Ishikawa (cell line): ENCODE measurements at regions not wholly inside any gene's neighbourhood (a gene's known extent, or its start where the extent isn't known, plus 50 kb on each side); places are given as distances from the start of the nearest gene placed in this dataset.

Source experiments
- CREB1 ChIP-seq: IDR thresholded peaks from 2 replicates; pipeline ENCODE4 v1.6.1; 2012; ENCODE audit warnings: low read depth
- EGR1 ChIP-seq: IDR thresholded peaks from 2 replicates; pipeline ENCODE4 v1.6.1; 2012
- NFIC ChIP-seq: IDR thresholded peaks from 2 replicates; pipeline ENCODE4 v1.6.1; 2012
- RAD21 ChIP-seq: IDR thresholded peaks from 2 replicates; pipeline ENCODE4 v1.6.1; 2012; ENCODE audit warnings: low read depth
- REST ChIP-seq: IDR thresholded peaks from 2 replicates; pipeline ENCODE4 v1.6.1; 2012; ENCODE audit warnings: low read depth, mild to moderate bottlenecking
- TAF1 ChIP-seq: IDR thresholded peaks from 2 replicates; pipeline ENCODE4 v1.6.1; 2012; ENCODE audit warnings: low read depth, mild to moderate bottlenecking
- TCF12 ChIP-seq: IDR thresholded peaks from 2 replicates; pipeline ENCODE4 v1.6.1; 2012; ENCODE audit warnings: low read depth

DNA sequence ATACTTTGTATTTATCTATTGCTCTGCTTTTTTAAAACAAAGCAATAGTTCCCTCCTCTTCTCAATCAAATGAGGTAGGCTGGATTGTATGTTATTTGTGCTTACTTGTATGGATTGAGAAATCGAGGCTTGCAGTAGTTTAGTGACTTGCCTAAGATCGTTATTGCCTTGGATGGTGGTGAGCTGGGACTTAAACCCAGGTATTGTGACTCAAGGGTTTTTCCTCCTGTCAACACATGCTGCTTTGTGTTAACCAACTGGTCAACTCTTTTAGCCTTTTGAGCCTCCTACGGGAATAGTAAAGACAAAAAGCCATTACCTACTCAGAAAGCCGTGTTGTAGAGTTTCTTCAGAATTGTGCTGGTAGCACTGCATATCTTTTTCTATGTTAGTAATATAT lies 95.2 kb upstream of the THUMPD2 start:
- no peak for TF ChIP-seq EGR1
- no peak for TF ChIP-seq RAD21
- TF ChIP-seq REST: no peak
- no peak for TF ChIP-seq NFIC
- TF ChIP-seq CREB1: no peak
- TF ChIP-seq TCF12: no peak
- TF ChIP-seq TAF1: no peak
